ENCODE measurements at regions not wholly inside any gene's neighbourhood (a gene's known extent, or its start where the extent isn't known, plus 50 kb on each side); places are given as distances from the start of the nearest gene placed in this dataset.
"Not testable (repeated sequence)": the region's sequence is repeated elsewhere in the genome, so short reads cannot be mapped to it uniquely, and the experiment has no call there.

- DNase-seq, result no peak
Measured at GRCh38 chr6:20263059-20263458, 50.8 kb upstream of the MBOAT1 start.

GRCh38 chr6:20265842-20266241 is 53.6 kb upstream of the MBOAT1 start:
- no peak for DNase-seq

- DNase-seq, result peak; percentile 31
Measured at GRCh38 chr6:20266851-20267608, 54.8 kb upstream of the MBOAT1 start.

- no peak for DNase-seq
Measured at GRCh38 chr6:20269181-20269580, 56.9 kb upstream of the MBOAT1 start.

GRCh38 chr6:20271818-20272217 is 59.5 kb upstream of the MBOAT1 start:
- DNase-seq, result no peak

GRCh38 chr6:20274137-20274536 is 61.9 kb upstream of the MBOAT1 start:
- DNase-seq, result no peak

GRCh38 chr6:20275837-20276236 is 63.6 kb upstream of the MBOAT1 start:
- not testable (repeated sequence) for DNase-seq

- DNase-seq, result peak; percentile 26
Measured at GRCh38 chr6:20277724-20278123, 65.5 kb upstream of the MBOAT1 start.

GRCh38 chr6:20279051-20279450 is 66.8 kb upstream of the MBOAT1 start:
- DNase-seq, result no peak

- DNase-seq, result no peak
Measured at GRCh38 chr6:20279608-20280287, 67.5 kb upstream of the MBOAT1 start.

GRCh38 chr6:20280288-20280621 is 68.0 kb upstream of the MBOAT1 start:
- no peak for DNase-seq

- no peak for DNase-seq
Measured at GRCh38 chr6:20284672-20285071, 72.4 kb upstream of the MBOAT1 start.

- DNase-seq, result peak; percentile 10
Measured at GRCh38 chr6:20286968-20287565, 74.8 kb upstream of the MBOAT1 start.

GRCh38 chr6:20291764-20292580 is 79.7 kb upstream of the MBOAT1 start:
- peak; percentile 90 for DNase-seq

GRCh38 chr6:20292905-20293304 is 80.6 kb upstream of the MBOAT1 start:
- peak; percentile 49 for DNase-seq

GRCh38 chr6:20301256-20301655 is 89.0 kb upstream of the MBOAT1 start:
- DNase-seq, result no peak

- no peak for DNase-seq
Measured at GRCh38 chr6:20302168-20302567, 89.9 kb upstream of the MBOAT1 start.

- DNase-seq, result no peak
Measured at GRCh38 chr6:20302702-20303251, 90.5 kb upstream of the MBOAT1 start.

- peak; percentile 14 for DNase-seq
Measured at GRCh38 chr6:20306491-20306890, 94.2 kb upstream of the MBOAT1 start.

GRCh38 chr6:20309186-20309585 is 92.5 kb upstream of the E2F3 start:
- DNase-seq, result no peak

- DNase-seq, result no peak
Measured at GRCh38 chr6:20310185-20310584, 91.5 kb upstream of the E2F3 start.

- DNase-seq, result no peak
Measured at GRCh38 chr6:20312606-20313005, 89.1 kb upstream of the E2F3 start.

- no peak for DNase-seq
Measured at GRCh38 chr6:20313051-20313450, 88.6 kb upstream of the E2F3 start.

All from NCI-H69 (cell line).